Heart left ventricle (tissue), 13 donors: ENCODE measurements at regions not wholly inside any gene's neighbourhood (a gene's known extent, or its start where the extent isn't known, plus 50 kb on each side); places are given as distances from the start of the nearest gene placed in this dataset.

ENCODE experiments used
- POLR2A ChIP-seq, 2 donors: fragments of 450-650 bp; IDR thresholded peaks; one replicate each; pipeline ENCODE4 v1.6.1; 2017; ENCODE audit warnings: antibody characterized with exemption in 2 of 2, mild to moderate bottlenecking in 2 of 2, moderate library complexity in 2 of 2
- TF ChIP-seq, protein P1 (sequence below), 12 donors: fragments of 200-600 bp; sonication (generic) in 4 of 12; IDR thresholded peaks; one replicate each; pipeline versions ENCODE4 v1.5.0 to v1.8.0; 2018 to 2022; ENCODE audit warnings: antibody characterized with exemption in 12 of 12, mild to moderate bottlenecking in 5 of 12
- donor health status: ischemic (EF 13 %, LVEDD 7.1; RV severe dilation, severe dysfunction).
- donor health status: DM: no; HTN: yes; CAD: no.
- donor health status: DM: no; HTN: no; CAD: no.
- donor health status: ischemic (EF 25% LVEDD 6.9; RV normal size, moderate dysfunction).
- donor health status: ischemic (EF 25% LVEDD 5.7; RV mildly dilated, moderate dysfunction).
- donor health status: ischemic (EF 35%, LVEDD 5.7; RV mildly dilated, moderate dysfunction).
- donor health status: nonischemic (EF 11% LVEDD 7.7; RV severe dilation, severe dysfunction).
- donor health status: DM: yes; HTN: yes; CAD: no.
- donor health status: PGD.
- donor health status: ischemic (EF 29% LVEDD 5.4; RV normal size, mild dysfunction).
- donor health status: nonischemic (EF 23%, LVEDD 6.1; RV moderate dilation, normal function).

DNA sequence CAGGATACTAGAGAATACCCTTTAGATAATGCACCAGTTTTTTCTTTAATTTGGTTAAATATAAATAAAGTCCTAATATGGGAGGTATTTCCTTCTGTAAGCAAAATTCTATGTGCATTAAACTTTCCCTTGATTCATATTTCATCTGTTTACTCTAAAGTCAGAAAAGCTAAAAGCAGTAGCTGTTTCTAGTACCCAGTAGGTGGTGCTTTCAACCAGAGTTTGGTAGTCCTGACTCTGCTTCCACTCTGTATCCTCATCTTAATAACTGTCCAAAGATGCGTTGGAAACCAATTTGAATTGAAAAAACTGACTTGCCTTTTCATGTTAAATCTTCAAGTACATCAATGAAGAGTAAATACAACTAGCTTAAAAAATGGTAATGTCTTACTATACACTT is 1065.2 kb downstream of the JRKL start:
- TF ChIP-seq, protein P1, sequence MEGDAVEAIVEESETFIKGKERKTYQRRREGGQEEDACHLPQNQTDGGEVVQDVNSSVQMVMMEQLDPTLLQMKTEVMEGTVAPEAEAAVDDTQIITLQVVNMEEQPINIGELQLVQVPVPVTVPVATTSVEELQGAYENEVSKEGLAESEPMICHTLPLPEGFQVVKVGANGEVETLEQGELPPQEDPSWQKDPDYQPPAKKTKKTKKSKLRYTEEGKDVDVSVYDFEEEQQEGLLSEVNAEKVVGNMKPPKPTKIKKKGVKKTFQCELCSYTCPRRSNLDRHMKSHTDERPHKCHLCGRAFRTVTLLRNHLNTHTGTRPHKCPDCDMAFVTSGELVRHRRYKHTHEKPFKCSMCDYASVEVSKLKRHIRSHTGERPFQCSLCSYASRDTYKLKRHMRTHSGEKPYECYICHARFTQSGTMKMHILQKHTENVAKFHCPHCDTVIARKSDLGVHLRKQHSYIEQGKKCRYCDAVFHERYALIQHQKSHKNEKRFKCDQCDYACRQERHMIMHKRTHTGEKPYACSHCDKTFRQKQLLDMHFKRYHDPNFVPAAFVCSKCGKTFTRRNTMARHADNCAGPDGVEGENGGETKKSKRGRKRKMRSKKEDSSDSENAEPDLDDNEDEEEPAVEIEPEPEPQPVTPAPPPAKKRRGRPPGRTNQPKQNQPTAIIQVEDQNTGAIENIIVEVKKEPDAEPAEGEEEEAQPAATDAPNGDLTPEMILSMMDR (IDR thresholded peaks at IDR 0.05): peak in 8 of 12 donors; percentile 20 to 56 (median 44)
- TF ChIP-seq POLR2A (IDR thresholded peaks at IDR 0.05): no peak
